ENCODE measurements at regions not wholly inside any gene's neighbourhood (a gene's known extent, or its start where the extent isn't known, plus 50 kb on each side); places are given as distances from the start of the nearest gene placed in this dataset.

DNA sequence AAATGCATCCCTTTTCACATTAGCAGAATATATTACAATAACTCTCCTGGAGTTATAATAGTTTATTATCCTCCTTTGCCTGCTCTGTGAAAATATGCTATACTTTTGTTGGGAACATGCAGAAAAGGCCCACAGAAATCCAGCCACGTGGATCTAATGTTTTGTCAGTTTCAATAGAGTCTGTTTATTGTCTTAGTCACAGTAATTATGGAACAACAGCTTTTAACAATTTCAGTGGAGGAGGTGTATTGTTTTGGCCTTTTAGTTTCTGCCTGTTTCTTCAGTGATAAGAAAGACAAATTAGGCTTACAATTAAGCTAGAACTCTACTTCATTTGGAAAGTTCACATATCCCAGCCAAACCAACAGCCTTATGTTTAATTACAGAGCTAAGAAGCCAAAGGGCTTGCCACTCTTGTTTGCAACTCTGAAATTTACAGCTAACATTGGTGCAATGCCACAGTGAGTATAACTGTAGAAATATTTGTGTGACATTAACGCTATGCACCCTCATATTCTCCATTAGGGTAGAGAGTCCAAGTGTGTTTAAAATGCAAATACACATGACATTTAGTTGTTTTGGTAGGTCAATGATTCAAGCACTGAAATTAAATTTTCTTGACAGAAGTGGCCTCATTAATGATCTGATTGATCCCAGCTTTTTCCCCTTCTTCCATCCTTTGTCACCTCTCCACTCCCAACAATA is 175.8 kb downstream of the USP46 start:
- TF ChIP-seq, protein P1, sequence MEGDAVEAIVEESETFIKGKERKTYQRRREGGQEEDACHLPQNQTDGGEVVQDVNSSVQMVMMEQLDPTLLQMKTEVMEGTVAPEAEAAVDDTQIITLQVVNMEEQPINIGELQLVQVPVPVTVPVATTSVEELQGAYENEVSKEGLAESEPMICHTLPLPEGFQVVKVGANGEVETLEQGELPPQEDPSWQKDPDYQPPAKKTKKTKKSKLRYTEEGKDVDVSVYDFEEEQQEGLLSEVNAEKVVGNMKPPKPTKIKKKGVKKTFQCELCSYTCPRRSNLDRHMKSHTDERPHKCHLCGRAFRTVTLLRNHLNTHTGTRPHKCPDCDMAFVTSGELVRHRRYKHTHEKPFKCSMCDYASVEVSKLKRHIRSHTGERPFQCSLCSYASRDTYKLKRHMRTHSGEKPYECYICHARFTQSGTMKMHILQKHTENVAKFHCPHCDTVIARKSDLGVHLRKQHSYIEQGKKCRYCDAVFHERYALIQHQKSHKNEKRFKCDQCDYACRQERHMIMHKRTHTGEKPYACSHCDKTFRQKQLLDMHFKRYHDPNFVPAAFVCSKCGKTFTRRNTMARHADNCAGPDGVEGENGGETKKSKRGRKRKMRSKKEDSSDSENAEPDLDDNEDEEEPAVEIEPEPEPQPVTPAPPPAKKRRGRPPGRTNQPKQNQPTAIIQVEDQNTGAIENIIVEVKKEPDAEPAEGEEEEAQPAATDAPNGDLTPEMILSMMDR (IDR thresholded peaks at IDR 0.05), result no peak
- no peak for TF ChIP-seq POLR2A (IDR thresholded peaks at IDR 0.05)
